H1 (cell line): ENCODE measurements at regions not wholly inside any gene's neighbourhood (a gene's known extent, or its start where the extent isn't known, plus 50 kb on each side); places are given as distances from the start of the nearest gene placed in this dataset.

Experiments
- CTCF ChIA-PET: fragments of 300-600 bp; sonication (Branson Sonifier 250); formaldehyde crosslinking; loops from one replicate; lab custom pipeline; 2021; ENCODE audit not compliant: partially characterized antibody; lab: Charles Lee
- POLR2A ChIA-PET: fragments of 300-600 bp; sonication (Branson Sonifier 250); formaldehyde crosslinking; loops from one replicate; lab custom pipeline; 2021; ENCODE audit warnings: inconsistent platforms; ENCODE audit not compliant: partially characterized antibody; lab: Charles Lee
- DNase-seq, 2 experiments: peaks; one replicate each; pipeline versions ENCODE4 v3.0.0 to v3.0.0-alpha.2; 2010 to 2022; ENCODE audit warnings: low spot score in 2 of 2, low read depth in 1 of 2, mixed read lengths in 1 of 2
- FAIRE-seq: peaks from 2 replicates; lab custom pipeline; 2011; peaks lifted over from hg19 to GRCh38; lab: Jason Lieb, UNC
- H2AFZ ChIP-seq: 2 replicates; pipeline ENCODE4 v1.8.1; 2012; ENCODE audit warnings: low read length, inconsistent platforms
- H2AK5ac ChIP-seq: 2 replicates; pipeline ENCODE4 v1.6.1; 2013; ENCODE audit warnings: low read depth, low read length
- H2BK120ac ChIP-seq: replicated peaks from 2 replicates; pipeline ENCODE3; 2013; ENCODE audit warnings: low read depth, low read length, inconsistent platforms
- H2BK12ac ChIP-seq: 2 replicates; pipeline ENCODE4 v1.6.1; 2013; ENCODE audit warnings: low read depth, low read length
- H2BK15ac ChIP-seq: 2 replicates; pipeline ENCODE4 v1.6.1; 2013; ENCODE audit warnings: low read length
- H2BK20ac ChIP-seq: 2 replicates; pipeline ENCODE4 v1.6.1; 2013; ENCODE audit warnings: low read length
- H2BK5ac ChIP-seq: 2 replicates; pipeline ENCODE4 v1.6.1; 2013; ENCODE audit warnings: low read depth, low read length
- H3K14ac ChIP-seq: 2 replicates; pipeline ENCODE4 v1.6.1; 2013; ENCODE audit warnings: inconsistent platforms; ENCODE audit not compliant: insufficient read length
- H3K18ac ChIP-seq: 2 replicates; pipeline ENCODE4 v1.6.1; 2013; ENCODE audit warnings: low read length; ENCODE audit errors: extremely low read depth
- H3K23ac ChIP-seq: 2 replicates; pipeline ENCODE4 v1.6.1; 2013; ENCODE audit warnings: inconsistent platforms; ENCODE audit not compliant: insufficient read length
- H3K23me2 ChIP-seq: 2 replicates; pipeline ENCODE4 v1.6.1; 2013; ENCODE audit warnings: low read depth, low read length
- H3K27ac ChIP-seq: 2 replicates; pipeline ENCODE4 v1.6.1; 2011; ENCODE audit warnings: low read depth, low read length, inconsistent platforms
- H3K27me3 ChIP-seq, 4 experiments: replicated peaks in 1 of 4; 1 replicate in 1 of 4; 2 replicates in 3 of 4; pipeline versions ENCODE4 v1.6.1 to v1.8.1; 2011 to 2013; ENCODE audit warnings: low read length in 3 of 4, mild to moderate bottlenecking in 3 of 4, inconsistent platforms in 2 of 4, mixed read lengths in 2 of 4, moderate library complexity in 1 of 4; ENCODE audit not compliant: control insufficient read depth in 3 of 4, insufficient read depth in 3 of 4; ENCODE audit errors: extremely low read depth in 1 of 4
- H3K36me3 ChIP-seq, 4 experiments: 2 replicates each; pipeline versions ENCODE4 v1.6.1 to v1.8.1; 2011 to 2013; ENCODE audit warnings: mild to moderate bottlenecking in 4 of 4, low read length in 3 of 4, moderate library complexity in 2 of 4, control low read depth in 1 of 4, inconsistent platforms in 1 of 4; ENCODE audit not compliant: insufficient read depth in 4 of 4, control insufficient read depth in 2 of 4
- H3K4ac ChIP-seq: replicated peaks from 2 replicates; pipeline ENCODE3; 2013; ENCODE audit warnings: low read length, low read depth, mixed read lengths, inconsistent platforms; ENCODE audit not compliant: insufficient read length
- H3K4me1 ChIP-seq, 4 experiments: replicated peaks in 1 of 4; 1 replicate in 1 of 4; 2 replicates in 3 of 4; pipeline versions ENCODE4 v1.6.1 to v1.8.1; 2011 to 2013; ENCODE audit warnings: low read length in 3 of 4, inconsistent platforms in 2 of 4, mixed read lengths in 1 of 4; ENCODE audit not compliant: insufficient read depth in 4 of 4, control insufficient read depth in 3 of 4
- H3K4me2 ChIP-seq, 2 experiments: 2 replicates each; pipeline versions ENCODE4 v1.6.1 to v1.8.1; 2011 to 2013; ENCODE audit warnings: low read depth in 2 of 2, low read length in 2 of 2, control low read depth in 1 of 2, inconsistent platforms in 1 of 2, mild to moderate bottlenecking in 1 of 2; ENCODE audit not compliant: insufficient read depth in 1 of 2
- H3K4me3 ChIP-seq, 4 experiments: fragments of 200-600, 300-600 bp in 1 of 4; sonication (generic), shearing (Covaris generic), sonication (Bioruptor Twin) in 1 of 4; 2 replicates each; pipeline versions ENCODE4 v1.5.1 to v1.8.1; 2011 to 2016; ENCODE audit warnings: low read length in 4 of 4, low read depth in 3 of 4, control low read depth in 2 of 4, inconsistent platforms in 2 of 4, mild to moderate bottlenecking in 2 of 4, mixed read lengths in 1 of 4, moderate library complexity in 1 of 4; ENCODE audit not compliant: insufficient read depth in 2 of 4; ENCODE audit errors: extremely low read depth in 1 of 4
- H3K56ac ChIP-seq: replicated peaks from 2 replicates; pipeline ENCODE3; 2013; ENCODE audit warnings: low read depth, mild to moderate bottlenecking, mixed read lengths, low read length, inconsistent platforms; ENCODE audit not compliant: insufficient read length
- H3K79me1 ChIP-seq: 2 replicates; pipeline ENCODE4 v1.6.1; 2013; ENCODE audit warnings: low read depth, low read length, control low read depth
- H3K79me2 ChIP-seq, 2 experiments: 2 replicates each; pipeline versions ENCODE4 v1.6.1 to v1.8.1; 2012 to 2013; ENCODE audit warnings: low read length in 2 of 2, mild to moderate bottlenecking in 2 of 2, inconsistent platforms in 1 of 2; ENCODE audit not compliant: insufficient read depth in 2 of 2, control insufficient read depth in 1 of 2
- H3K9ac ChIP-seq, 4 experiments: replicated peaks in 1 of 4; 1 replicate in 1 of 4; 2 replicates in 3 of 4; pipeline versions ENCODE4 v1.6.1 to v1.8.1; 2011 to 2013; ENCODE audit warnings: low read depth in 3 of 4, low read length in 3 of 4, control low read depth in 2 of 4, mild to moderate bottlenecking in 2 of 4, moderate library complexity in 2 of 4, inconsistent platforms in 1 of 4; ENCODE audit errors: extremely low read depth in 1 of 4
- H3K9me3 ChIP-seq, 2 experiments: 2 replicates each; pipeline versions ENCODE4 v1.6.1 to v1.8.1; 2012 to 2013; ENCODE audit warnings: mild to moderate bottlenecking in 2 of 2, moderate library complexity in 2 of 2, control low read depth in 1 of 2, inconsistent platforms in 1 of 2, low read depth in 1 of 2, low read length in 1 of 2, mixed read lengths in 1 of 2; ENCODE audit not compliant: insufficient read depth in 2 of 2
- H4K20me1 ChIP-seq, 2 experiments: replicated peaks in 1 of 2; 2 replicates each; pipeline versions ENCODE3 to v1.8.1; 2011 to 2013; ENCODE audit warnings: inconsistent platforms in 2 of 2, low read length in 2 of 2, mild to moderate bottlenecking in 1 of 2; ENCODE audit not compliant: insufficient read depth in 2 of 2, control insufficient read depth in 1 of 2
- H4K5ac ChIP-seq: 2 replicates; pipeline ENCODE4 v1.6.1; 2013; ENCODE audit warnings: low read length, low read depth, mixed read lengths, inconsistent platforms; ENCODE audit not compliant: insufficient read length
- H4K8ac ChIP-seq: 2 replicates; pipeline ENCODE4 v1.8.0; 2013; ENCODE audit warnings: mild to moderate bottlenecking, moderate library complexity, low read length, inconsistent platforms; ENCODE audit not compliant: insufficient read depth; ENCODE audit errors: extremely low read depth
- H4K91ac ChIP-seq: replicated peaks from 2 replicates; pipeline ENCODE3; 2013; ENCODE audit warnings: low read length, mixed read lengths, inconsistent platforms; ENCODE audit not compliant: insufficient read length
- CBX5 ChIP-seq: fragments of 300-800, 300-1000 bp; sonication (generic); IDR thresholded peaks from 2 replicates; pipeline ENCODE4 v1.7.1; 2016; ENCODE audit warnings: antibody characterized with exemption, low read length, low read depth
- CEBPB ChIP-seq: IDR thresholded peaks from 2 replicates; pipeline ENCODE4 v1.6.1; 2012; ENCODE audit warnings: low read depth, low read length
- CTBP2 ChIP-seq: IDR thresholded peaks from 2 replicates; pipeline ENCODE4 v1.7.0; 2011; ENCODE audit warnings: borderline replicate concordance, mild to moderate bottlenecking, moderate library complexity, mixed read lengths, low read length; ENCODE audit not compliant: insufficient read depth, insufficient read length
- HDAC6 ChIP-seq: IDR thresholded peaks from one replicate; pipeline ENCODE4 v1.7.1; 2012; ENCODE audit warnings: low read depth, mild to moderate bottlenecking, inconsistent platforms, low read length, moderate library complexity
- KDM4A ChIP-seq: IDR thresholded peaks from one replicate; pipeline ENCODE4 v1.7.1; 2012; ENCODE audit warnings: low read depth, mild to moderate bottlenecking, moderate library complexity, low read length, inconsistent platforms; ENCODE audit not compliant: severe bottlenecking
- NANOG ChIP-seq: IDR thresholded peaks from 2 replicates; pipeline ENCODE4 v1.6.1; 2011; ENCODE audit warnings: low read length, low read depth, mild to moderate bottlenecking, inconsistent platforms; ENCODE audit not compliant: insufficient read depth, poor library complexity, severe bottlenecking
- NRF1 ChIP-seq: IDR thresholded peaks from 2 replicates; pipeline ENCODE4 v1.6.1; 2011; ENCODE audit warnings: mild to moderate bottlenecking, low read depth, low read length, improper control_type of control experiment
- RAD21 ChIP-seq, 2 experiments: IDR thresholded peaks in 1 of 2; conservative IDR thresholded peaks in 1 of 2; 2 replicates each; pipeline ENCODE4 v1.6.1; 2011; ENCODE audit warnings: low read depth in 2 of 2, low read length in 2 of 2, improper control_type of control experiment in 1 of 2, inconsistent platforms in 1 of 2, mild to moderate bottlenecking in 1 of 2, moderate library complexity in 1 of 2
- SP2 ChIP-seq: IDR thresholded peaks from 2 replicates; pipeline ENCODE4 v1.6.1; 2012; ENCODE audit warnings: mild to moderate bottlenecking, low read length, inconsistent platforms
- TAF1 ChIP-seq: IDR thresholded peaks from 2 replicates; pipeline ENCODE4 v1.6.1; 2011; ENCODE audit warnings: mild to moderate bottlenecking, low read depth, low read length
- TAF7 ChIP-seq: optimal IDR thresholded peaks from 2 replicates; pipeline ENCODE3; 2011; ENCODE audit warnings: low read depth, mild to moderate bottlenecking, inconsistent platforms, low read length, moderate library complexity, borderline replicate concordance
- TBP ChIP-seq: IDR thresholded peaks from 2 replicates; pipeline ENCODE4 v1.6.1; 2011; ENCODE audit warnings: low read depth, low read length, improper control_type of control experiment
- WGBS, 2 experiments: shearing (Covaris generic) in 1 of 2; methylation state at CpG; one replicate each; pipeline versions ENCODE4 v1.1.6 to v1.1.7; 2013 to 2015; ENCODE audit warnings: low lambda C conversion rate in 2 of 2, mixed read lengths in 2 of 2, inconsistent platforms in 1 of 2, low coverage in 1 of 2, missing lambda C conversion rate in 1 of 2; ENCODE audit not compliant: insufficient replicate concordance in 2 of 2, insufficient coverage in 1 of 2, insufficient read length in 1 of 2; ENCODE audit errors: extremely low coverage in 1 of 2, missing lambda C conversion rate in 1 of 2; 5-methylcytosine and 5-hydroxymethylcytosine counted together
- TF ChIP-seq, protein P1 (sequence below): IDR thresholded peaks from 2 replicates; pipeline ENCODE4 v1.6.1; 2011; ENCODE audit warnings: low read depth, mild to moderate bottlenecking, low read length; ENCODE audit not compliant: insufficient read depth

DNA sequence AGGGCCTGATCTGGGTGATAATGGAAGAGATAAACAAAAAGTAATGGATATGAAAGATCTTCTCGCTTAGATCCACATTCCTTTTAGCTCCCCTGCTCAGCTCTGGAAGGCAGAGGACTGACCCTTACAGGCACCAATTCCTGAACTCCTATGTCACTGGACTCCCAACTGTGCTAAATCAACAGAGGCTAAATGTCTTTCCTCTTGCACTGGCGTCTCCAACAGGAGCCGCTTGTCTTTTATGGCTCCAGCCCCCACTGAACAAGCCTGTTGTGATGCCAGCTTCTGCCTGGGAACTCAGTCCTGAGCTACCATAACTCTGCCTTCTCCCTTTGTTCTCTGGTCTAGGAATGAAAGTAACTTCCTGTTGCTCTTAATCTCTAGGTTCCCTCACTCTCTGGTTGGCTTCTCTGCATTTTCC lies 142.1 kb upstream of the COL11A1 start:
- peak; percentile 49 to 59 for DNase-seq
- TF ChIP-seq NRF1 (no peak), SP2 (no peak), TBP (no peak), TAF7 (no peak), CEBPB (no peak), RAD21 (IDR thresholded peaks at IDR 0.05 in 1 of 2, conservative IDR thresholded peaks at IDR 0.05 in 1 of 2; ENCODE audit: low read depth in 2 of 2, low read length in 2 of 2) (peak in 1 of 2 experiments; percentile 7; a peak in 1 of 4 replicates), CBX5 (no peak), KDM4A (no peak), HDAC6 (no peak), CTBP2 (no peak), NANOG (peak; percentile 29), TAF1 (peak; percentile 40; the same call in 1 of the 2 replicates)
- TF ChIP-seq, protein P1, sequence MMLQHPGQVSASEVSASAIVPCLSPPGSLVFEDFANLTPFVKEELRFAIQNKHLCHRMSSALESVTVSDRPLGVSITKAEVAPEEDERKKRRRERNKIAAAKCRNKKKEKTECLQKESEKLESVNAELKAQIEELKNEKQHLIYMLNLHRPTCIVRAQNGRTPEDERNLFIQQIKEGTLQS: no peak

More for the DNA sequence above, 142.1 kb upstream of the COL11A1 start:
- no peak overlapping the region for H2BK120ac ChIP-seq
- no peak overlapping the region for H3K9ac ChIP-seq
- H3K4ac ChIP-seq: no peak overlapping the region
- no peak overlapping the region; the same call in 1 of the 2 replicates for H2BK15ac ChIP-seq
- no peak overlapping the region for H2AK5ac ChIP-seq
- no peak overlapping the region for H3K23ac ChIP-seq
- no peak overlapping the region for H2BK12ac ChIP-seq
- H4K91ac ChIP-seq: no peak overlapping the region
- H2BK20ac ChIP-seq: no peak overlapping the region
- H3K18ac ChIP-seq: no peak overlapping the region
- H4K20me1 ChIP-seq: no peaks in the 10 kb centered on the region
- no peaks in the 10 kb centered on the region for H3K36me3 ChIP-seq
- H3K27me3 ChIP-seq: no peaks in the 10 kb centered on the region
- FAIRE-seq: peak; percentile 81
- ChIA-PET CTCF (interaction anchor here (1.7 kb wide), 1 partner anchor 211 kb away, joined by 7 read pairs; no protein-coding TSS in a partner anchor), POLR2A (no interaction called here)
- H3K23me2 ChIP-seq: no peaks in the 10 kb centered on the region
- no peaks in the 10 kb centered on the region for H3K9me3 ChIP-seq
- H3K4me3 ChIP-seq: no peak overlapping the region; a peak in 1 of 8 replicates
- 23% methylated on average over 3 of the region's 3 CpGs; no CpG with 5 or more reads in 1 of the 2 experiments for WGBS, 2 experiments
- H3K14ac ChIP-seq: no peak overlapping the region
- no peaks in the 10 kb centered on the region for H3K79me2 ChIP-seq
- H4K5ac ChIP-seq: no peak overlapping the region
- peak overlapping the region; percentile 79; the same call in 1 of the 2 replicates for H2AFZ ChIP-seq
- peaks cover 0 to 6% (median 1%) of the 10 kb centered on the region in 4 experiments; a peak in 4 of 7 replicates for H3K4me1 ChIP-seq
- H2BK5ac ChIP-seq: no peak overlapping the region
- H4K8ac ChIP-seq: no peak overlapping the region
- H3K79me1 ChIP-seq: no peaks in the 10 kb centered on the region
- H3K56ac ChIP-seq: no peak overlapping the region
- H3K4me2 ChIP-seq: peak overlapping the region in 1 of 2 experiments; percentile 24; a peak in 1 of 4 replicates
- peak overlapping the region; percentile 51; the same call in 1 of the 2 replicates for H3K27ac ChIP-seq
